Neural progenitor cell (in vitro differentiated cells): ENCODE measurements at regions not wholly inside any gene's neighbourhood (a gene's known extent, or its start where the extent isn't known, plus 50 kb on each side); places are given as distances from the start of the nearest gene placed in this dataset.

ENCODE experiments used
- EZH2 ChIP-seq: fragments of 200-600 bp; sonication (generic); IDR thresholded peaks from 2 replicates; pipeline ENCODE4 v1.6.1; 2017; ENCODE audit warnings: antibody characterized with exemption, mild to moderate bottlenecking, moderate library complexity
- EZH2phosphoT487 ChIP-seq: fragments of 200-600 bp; sonication (generic); IDR thresholded peaks from 2 replicates; pipeline ENCODE4 v1.6.1; 2017; ENCODE audit warnings: antibody characterized with exemption
- TF ChIP-seq, protein P1 (sequence below): fragments of 200-600 bp; sonication (generic); IDR thresholded peaks from 2 replicates; pipeline ENCODE4 v1.5.1; 2017; ENCODE audit warnings: antibody characterized with exemption, mild to moderate bottlenecking

DNA sequence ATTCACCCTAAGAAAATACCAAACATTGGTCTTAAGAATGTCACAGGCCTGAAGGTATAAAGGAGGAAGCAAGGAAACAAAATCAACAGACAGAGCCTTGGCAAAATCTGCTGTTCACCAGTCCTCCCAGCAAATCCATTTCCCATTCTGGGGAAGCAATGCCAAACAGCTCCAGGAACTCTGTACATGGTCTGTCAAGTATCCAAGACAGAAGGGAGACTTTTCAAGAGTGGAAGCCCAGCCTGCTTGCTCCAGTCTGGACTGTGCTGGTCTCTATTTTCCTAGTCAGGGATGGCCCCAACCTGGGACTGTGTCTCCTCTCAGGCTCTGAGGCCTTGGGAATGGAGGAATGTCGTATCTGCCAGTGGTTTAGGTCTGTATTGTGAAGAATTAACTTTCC lies 251.5 kb downstream of the DAD1 start:
- TF ChIP-seq, protein P1, sequence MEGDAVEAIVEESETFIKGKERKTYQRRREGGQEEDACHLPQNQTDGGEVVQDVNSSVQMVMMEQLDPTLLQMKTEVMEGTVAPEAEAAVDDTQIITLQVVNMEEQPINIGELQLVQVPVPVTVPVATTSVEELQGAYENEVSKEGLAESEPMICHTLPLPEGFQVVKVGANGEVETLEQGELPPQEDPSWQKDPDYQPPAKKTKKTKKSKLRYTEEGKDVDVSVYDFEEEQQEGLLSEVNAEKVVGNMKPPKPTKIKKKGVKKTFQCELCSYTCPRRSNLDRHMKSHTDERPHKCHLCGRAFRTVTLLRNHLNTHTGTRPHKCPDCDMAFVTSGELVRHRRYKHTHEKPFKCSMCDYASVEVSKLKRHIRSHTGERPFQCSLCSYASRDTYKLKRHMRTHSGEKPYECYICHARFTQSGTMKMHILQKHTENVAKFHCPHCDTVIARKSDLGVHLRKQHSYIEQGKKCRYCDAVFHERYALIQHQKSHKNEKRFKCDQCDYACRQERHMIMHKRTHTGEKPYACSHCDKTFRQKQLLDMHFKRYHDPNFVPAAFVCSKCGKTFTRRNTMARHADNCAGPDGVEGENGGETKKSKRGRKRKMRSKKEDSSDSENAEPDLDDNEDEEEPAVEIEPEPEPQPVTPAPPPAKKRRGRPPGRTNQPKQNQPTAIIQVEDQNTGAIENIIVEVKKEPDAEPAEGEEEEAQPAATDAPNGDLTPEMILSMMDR, result no peak
- TF ChIP-seq EZH2, result no peak
- no peak for TF ChIP-seq EZH2phosphoT487
